ENCODE measurements at regions not wholly inside any gene's neighbourhood (a gene's known extent, or its start where the extent isn't known, plus 50 kb on each side); places are given as distances from the start of the nearest gene placed in this dataset.

DNA sequence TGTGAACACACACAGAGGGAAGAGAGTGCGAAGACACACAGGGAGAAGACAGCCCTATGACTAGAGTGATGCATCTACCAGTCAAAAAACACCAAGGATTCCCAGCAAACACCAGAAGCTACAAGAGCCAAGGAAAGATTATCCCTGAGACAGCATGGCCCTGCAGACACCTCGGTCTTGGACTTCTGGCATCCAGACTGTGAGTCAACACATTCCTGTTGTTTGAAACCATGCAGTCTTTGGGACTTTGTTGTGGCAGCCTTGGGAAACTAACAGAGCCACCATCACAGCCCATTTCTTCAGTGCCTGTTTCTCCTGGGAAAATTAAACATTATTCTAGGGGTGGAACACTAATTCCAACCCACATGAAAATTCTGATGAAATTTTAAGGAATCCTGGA is 220.6 kb downstream of the GXYLT1 start:
- TF ChIP-seq, protein P1, sequence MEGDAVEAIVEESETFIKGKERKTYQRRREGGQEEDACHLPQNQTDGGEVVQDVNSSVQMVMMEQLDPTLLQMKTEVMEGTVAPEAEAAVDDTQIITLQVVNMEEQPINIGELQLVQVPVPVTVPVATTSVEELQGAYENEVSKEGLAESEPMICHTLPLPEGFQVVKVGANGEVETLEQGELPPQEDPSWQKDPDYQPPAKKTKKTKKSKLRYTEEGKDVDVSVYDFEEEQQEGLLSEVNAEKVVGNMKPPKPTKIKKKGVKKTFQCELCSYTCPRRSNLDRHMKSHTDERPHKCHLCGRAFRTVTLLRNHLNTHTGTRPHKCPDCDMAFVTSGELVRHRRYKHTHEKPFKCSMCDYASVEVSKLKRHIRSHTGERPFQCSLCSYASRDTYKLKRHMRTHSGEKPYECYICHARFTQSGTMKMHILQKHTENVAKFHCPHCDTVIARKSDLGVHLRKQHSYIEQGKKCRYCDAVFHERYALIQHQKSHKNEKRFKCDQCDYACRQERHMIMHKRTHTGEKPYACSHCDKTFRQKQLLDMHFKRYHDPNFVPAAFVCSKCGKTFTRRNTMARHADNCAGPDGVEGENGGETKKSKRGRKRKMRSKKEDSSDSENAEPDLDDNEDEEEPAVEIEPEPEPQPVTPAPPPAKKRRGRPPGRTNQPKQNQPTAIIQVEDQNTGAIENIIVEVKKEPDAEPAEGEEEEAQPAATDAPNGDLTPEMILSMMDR (tag by site-specific recombination; IDR thresholded peaks at IDR 0.05) = no peak
- TF ChIP-seq ZNF121 (tag by site-specific recombination; IDR thresholded peaks at IDR 0.05) (no peak), ZNF239 (tag by site-specific recombination; IDR thresholded peaks at IDR 0.05) (no peak), ZNF571 (tag by site-specific recombination; IDR thresholded peaks at IDR 0.05) (no peak), ZNF629 (tag by site-specific recombination; IDR thresholded peaks at IDR 0.05) (no peak), OVOL3 (tag by site-specific recombination; IDR thresholded peaks at IDR 0.05) (no peak), ZBTB21 (tag by site-specific recombination; IDR thresholded peaks at IDR 0.05) (no peak), ZSCAN30 (tag by site-specific recombination; IDR thresholded peaks at IDR 0.05) (no peak), ZNF132 (tag by site-specific recombination; IDR thresholded peaks at IDR 0.05; ENCODE audit: borderline replicate concordance) (no peak)
- TF ChIP-seq, protein P2, sequence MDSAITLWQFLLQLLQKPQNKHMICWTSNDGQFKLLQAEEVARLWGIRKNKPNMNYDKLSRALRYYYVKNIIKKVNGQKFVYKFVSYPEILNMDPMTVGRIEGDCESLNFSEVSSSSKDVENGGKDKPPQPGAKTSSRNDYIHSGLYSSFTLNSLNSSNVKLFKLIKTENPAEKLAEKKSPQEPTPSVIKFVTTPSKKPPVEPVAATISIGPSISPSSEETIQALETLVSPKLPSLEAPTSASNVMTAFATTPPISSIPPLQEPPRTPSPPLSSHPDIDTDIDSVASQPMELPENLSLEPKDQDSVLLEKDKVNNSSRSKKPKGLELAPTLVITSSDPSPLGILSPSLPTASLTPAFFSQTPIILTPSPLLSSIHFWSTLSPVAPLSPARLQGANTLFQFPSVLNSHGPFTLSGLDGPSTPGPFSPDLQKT (IDR thresholded peaks at IDR 0.05; ENCODE audit: borderline replicate concordance, low read depth, low read length) = no peak

Measured in HEK293 (cell line).